Skeletal muscle tissue (tissue), 3 donors: ENCODE measurements at regions not wholly inside any gene's neighbourhood (a gene's known extent, or its start where the extent isn't known, plus 50 kb on each side); places are given as distances from the start of the nearest gene placed in this dataset.

ENCODE experiments used
- H3K27ac ChIP-seq: one replicate; pipeline ENCODE4 v1.7.0; 2013; ENCODE audit warnings: mild to moderate bottlenecking, low read depth, low read length, inconsistent platforms
- H3K27me3 ChIP-seq, 3 donors: one replicate each; pipeline ENCODE4 v1.7.0; 2013; ENCODE audit warnings: low read length in 3 of 3; ENCODE audit not compliant: control insufficient read depth in 3 of 3, insufficient read depth in 3 of 3
- H3K36me3 ChIP-seq, 3 donors: one replicate each; pipeline ENCODE4 v1.7.0; 2013; ENCODE audit warnings: low read length in 3 of 3; ENCODE audit not compliant: control insufficient read depth in 3 of 3, insufficient read depth in 3 of 3
- H3K4me1 ChIP-seq, 3 donors: one replicate each; pipeline ENCODE4 v1.7.0; 2013; ENCODE audit warnings: low read length in 3 of 3, mild to moderate bottlenecking in 3 of 3; ENCODE audit not compliant: control insufficient read depth in 3 of 3, insufficient read depth in 3 of 3
- H3K4me3 ChIP-seq, 3 donors: one replicate each; pipeline ENCODE4 v1.7.0; 2013; ENCODE audit warnings: low read length in 3 of 3
- H3K9ac ChIP-seq, 3 donors: one replicate each; pipeline ENCODE4 v1.7.0; 2013; ENCODE audit warnings: low read length in 3 of 3, mild to moderate bottlenecking in 3 of 3, moderate library complexity in 2 of 3, low read depth in 1 of 3
- H3K9me3 ChIP-seq, 3 donors: one replicate each; pipeline ENCODE4 v1.7.0; 2013; ENCODE audit warnings: low read length in 3 of 3; ENCODE audit not compliant: control insufficient read depth in 3 of 3
- donor health status: Osteomylitis.

DNA sequence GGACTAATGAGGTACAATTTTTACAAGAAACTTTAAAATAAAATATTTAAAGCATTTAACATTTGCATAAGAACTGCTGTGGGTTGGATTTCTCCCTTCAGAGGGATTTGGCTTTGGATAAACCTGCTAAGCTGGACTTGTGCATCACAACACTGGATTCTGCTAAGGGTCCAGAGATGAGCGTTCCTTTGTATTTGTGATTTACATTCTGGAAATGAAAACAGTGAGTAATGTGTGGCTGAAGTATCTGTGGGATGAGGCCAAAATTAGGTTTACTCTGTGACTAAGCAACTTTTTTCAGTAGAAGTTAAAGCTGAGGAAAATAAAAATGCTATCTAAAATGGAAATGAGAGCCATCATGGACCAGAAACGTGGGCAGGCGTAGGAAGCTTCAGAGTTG, 494.3 kb downstream of the EPM2A start:
- H3K4me1 ChIP-seq, result no peaks in the 10 kb centered on the region
- H3K36me3 ChIP-seq, result no peaks in the 10 kb centered on the region
- no peak overlapping the region for H3K9ac ChIP-seq
- no peak overlapping the region for H3K4me3 ChIP-seq
- H3K9me3 ChIP-seq, result no peaks in the 10 kb centered on the region
- H3K27ac ChIP-seq, result no peak overlapping the region
- H3K27me3 ChIP-seq, result no peaks in the 10 kb centered on the region

DNA sequence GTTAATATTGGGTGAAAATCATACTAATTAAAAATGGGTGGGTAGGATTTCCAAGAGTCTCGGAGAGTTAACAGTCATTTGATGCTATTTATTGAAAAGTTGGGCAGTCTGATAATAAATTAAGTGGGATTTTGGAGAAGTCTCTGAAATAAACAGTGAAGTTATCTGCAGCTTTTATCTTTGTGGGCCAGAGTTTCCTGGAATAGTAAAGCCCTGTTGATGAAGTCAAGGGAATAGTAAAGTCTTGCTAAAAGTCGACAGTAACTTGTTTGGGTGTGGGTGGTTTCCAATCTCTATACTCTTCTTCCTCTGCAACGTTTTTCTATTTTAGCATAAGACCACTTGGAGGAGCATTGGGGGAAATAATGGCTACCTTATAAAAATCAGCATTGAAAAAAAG, 493.6 kb downstream of the EPM2A start:
- Histone ChIP-seq H3K27me3 (no peaks in the 10 kb centered on the region), H3K36me3 (no peaks in the 10 kb centered on the region), H3K4me1 (no peaks in the 10 kb centered on the region), H3K9ac (no peak overlapping the region), H3K27ac (no peak overlapping the region), H3K4me3 (no peak overlapping the region), H3K9me3 (no peaks in the 10 kb centered on the region)

DNA sequence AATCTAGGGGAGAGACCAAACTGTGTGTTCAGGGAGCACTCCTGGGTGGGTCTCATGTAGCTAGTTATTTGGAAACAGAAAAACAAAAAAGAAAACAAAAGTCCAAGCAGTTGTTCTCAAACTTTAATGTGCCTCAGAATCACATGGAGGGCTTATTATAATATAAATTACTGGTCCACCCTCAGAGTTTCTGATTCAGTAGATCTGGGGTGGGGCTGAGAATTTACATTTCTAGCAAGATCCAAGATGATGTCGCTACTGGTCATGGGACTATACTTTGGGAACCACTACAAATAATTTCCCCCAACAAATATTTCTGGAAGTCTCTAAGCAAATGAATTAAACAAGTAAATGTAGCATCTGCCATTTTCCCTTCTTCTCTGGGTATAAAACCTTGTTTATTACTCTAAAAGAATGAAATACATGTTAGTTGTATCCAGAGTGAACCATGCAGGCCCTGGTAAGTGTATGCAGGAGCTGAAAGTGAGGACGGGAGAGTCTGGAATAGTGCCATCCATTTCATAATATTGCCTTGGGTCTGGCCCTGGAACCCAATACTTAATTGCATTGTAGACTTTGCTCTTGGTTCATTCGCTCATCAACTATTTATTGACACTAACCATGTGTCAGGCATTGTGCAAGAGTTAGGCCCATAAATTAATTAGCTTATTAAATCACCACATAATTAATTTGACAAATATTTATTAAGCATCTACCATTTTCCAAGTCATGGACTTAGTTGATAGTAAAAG, 490.8 kb downstream of the EPM2A start:
- H3K4me3 ChIP-seq, result no peak overlapping the region
- no peaks in the 10 kb centered on the region for H3K36me3 ChIP-seq
- no peaks in the 10 kb centered on the region for H3K27me3 ChIP-seq
- H3K4me1 ChIP-seq, result no peaks in the 10 kb centered on the region
- no peak overlapping the region for H3K27ac ChIP-seq
- H3K9me3 ChIP-seq, result no peaks in the 10 kb centered on the region
- no peak overlapping the region for H3K9ac ChIP-seq

DNA sequence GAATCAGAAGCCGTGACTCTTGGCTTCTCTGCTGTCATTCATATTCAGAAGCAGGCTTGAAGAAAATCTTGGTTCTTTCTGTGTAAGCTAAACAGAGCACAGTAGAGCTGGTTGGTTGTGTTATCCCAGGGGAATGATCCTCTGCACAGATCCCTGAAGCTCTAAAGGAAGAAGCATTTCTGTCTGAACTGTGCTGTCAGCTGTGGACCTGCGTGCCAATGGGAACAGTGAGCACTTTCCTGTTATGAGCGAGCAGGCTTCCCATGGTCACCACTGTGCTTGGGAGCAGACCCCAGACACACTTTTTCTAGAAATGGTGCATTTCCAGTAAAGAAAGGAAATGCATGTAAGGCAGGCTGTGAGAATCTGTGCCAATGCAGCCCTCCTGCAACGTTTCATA, 490.2 kb downstream of the EPM2A start:
- Histone ChIP-seq H3K4me1 (no peaks in the 10 kb centered on the region), H3K9ac (no peak overlapping the region), H3K27me3 (no peaks in the 10 kb centered on the region), H3K27ac (no peak overlapping the region), H3K36me3 (no peaks in the 10 kb centered on the region), H3K9me3 (no peaks in the 10 kb centered on the region), H3K4me3 (no peak overlapping the region)

DNA sequence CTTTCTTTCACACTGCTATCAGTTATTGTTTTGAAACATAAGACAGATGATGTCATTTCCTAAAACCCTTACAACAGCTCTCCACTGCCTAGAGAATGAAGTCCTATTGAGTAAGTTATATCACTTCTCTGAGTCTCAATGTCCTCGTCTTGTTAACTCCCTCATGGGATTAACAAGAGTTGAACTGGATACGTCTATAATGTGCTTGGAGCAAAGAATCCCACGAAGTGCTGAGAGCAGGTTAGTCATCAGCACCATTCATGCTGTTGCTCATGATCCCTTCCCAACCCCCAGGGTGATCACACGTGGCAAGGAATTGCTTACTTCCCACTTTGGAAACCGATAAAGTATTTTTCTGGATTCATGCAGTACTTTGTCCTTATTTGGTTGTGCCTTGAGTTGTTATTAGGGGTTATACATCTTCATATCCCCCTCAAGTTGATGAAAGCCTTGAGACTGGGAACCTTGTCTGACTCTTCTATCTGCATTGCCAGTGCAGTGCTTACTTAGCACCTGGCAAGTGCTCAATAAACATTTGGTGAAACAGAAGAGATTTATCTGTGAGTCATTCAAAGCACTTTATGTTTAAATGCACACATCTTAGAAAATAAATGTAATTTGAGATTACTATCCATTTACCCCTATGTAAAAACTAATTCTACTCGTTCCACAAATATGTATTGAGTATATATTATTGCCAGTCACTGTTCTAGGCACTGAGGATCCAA, 487.5 kb downstream of the EPM2A start:
- no peaks in the 10 kb centered on the region for H3K4me1 ChIP-seq

DNA sequence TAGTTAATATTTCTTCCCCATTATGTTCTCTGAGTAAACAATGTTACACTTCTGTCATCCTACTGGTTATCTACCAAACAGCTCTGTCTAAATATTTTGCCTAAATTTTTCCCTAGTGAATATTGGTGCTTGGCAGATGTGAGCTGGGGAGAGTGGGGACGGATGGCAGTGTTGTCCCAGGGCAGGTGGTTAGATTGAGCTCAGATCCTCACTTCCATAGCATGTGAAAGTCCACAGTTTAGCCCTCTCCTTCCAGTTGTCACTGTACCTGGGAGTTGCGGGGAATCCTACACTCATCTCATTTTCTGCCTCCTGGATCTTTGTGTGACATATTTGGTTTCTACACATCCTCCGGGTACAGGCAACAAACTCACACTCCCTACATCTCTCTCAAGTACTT, 484.9 kb downstream of the EPM2A start:
- H3K9ac ChIP-seq, result no peak overlapping the region
- no peaks in the 10 kb centered on the region for H3K27me3 ChIP-seq
- H3K27ac ChIP-seq, result no peak overlapping the region
- no peaks in the 10 kb centered on the region for H3K4me1 ChIP-seq
- H3K9me3 ChIP-seq, result no peaks in the 10 kb centered on the region
- H3K36me3 ChIP-seq, result no peaks in the 10 kb centered on the region
- no peak overlapping the region for H3K4me3 ChIP-seq

More for the DNA sequence above, 487.5 kb downstream of the EPM2A start:
- Histone ChIP-seq H3K27ac (no peak overlapping the region), H3K9me3 (no peaks in the 10 kb centered on the region), H3K4me3 (no peak overlapping the region), H3K36me3 (no peaks in the 10 kb centered on the region), H3K27me3 (no peaks in the 10 kb centered on the region), H3K9ac (no peak overlapping the region)

DNA sequence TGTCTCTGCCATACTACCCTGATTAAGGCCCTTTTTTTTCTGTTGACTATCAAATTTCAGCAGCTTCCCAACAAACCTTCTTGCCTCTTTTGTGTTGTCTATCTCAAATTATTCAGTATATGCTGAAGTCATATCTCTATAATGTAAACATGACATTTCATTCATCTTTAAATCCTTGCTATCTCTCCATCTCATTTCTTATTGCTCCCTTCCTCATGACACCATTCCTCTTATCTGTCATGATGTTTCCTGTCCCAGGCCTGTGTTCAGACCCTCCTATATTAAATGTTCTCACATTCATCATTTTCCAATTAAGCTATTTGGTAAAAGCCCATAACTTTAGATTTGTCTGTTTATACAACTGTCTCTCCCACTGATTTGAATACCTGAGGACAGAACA, 482.6 kb downstream of the EPM2A start:
- no peaks in the 10 kb centered on the region for H3K4me1 ChIP-seq
- H3K27me3 ChIP-seq, result no peaks in the 10 kb centered on the region
- no peaks in the 10 kb centered on the region for H3K9me3 ChIP-seq
- H3K4me3 ChIP-seq, result no peak overlapping the region
- no peaks in the 10 kb centered on the region for H3K36me3 ChIP-seq
- H3K9ac ChIP-seq, result no peak overlapping the region
- H3K27ac ChIP-seq, result no peak overlapping the region

DNA sequence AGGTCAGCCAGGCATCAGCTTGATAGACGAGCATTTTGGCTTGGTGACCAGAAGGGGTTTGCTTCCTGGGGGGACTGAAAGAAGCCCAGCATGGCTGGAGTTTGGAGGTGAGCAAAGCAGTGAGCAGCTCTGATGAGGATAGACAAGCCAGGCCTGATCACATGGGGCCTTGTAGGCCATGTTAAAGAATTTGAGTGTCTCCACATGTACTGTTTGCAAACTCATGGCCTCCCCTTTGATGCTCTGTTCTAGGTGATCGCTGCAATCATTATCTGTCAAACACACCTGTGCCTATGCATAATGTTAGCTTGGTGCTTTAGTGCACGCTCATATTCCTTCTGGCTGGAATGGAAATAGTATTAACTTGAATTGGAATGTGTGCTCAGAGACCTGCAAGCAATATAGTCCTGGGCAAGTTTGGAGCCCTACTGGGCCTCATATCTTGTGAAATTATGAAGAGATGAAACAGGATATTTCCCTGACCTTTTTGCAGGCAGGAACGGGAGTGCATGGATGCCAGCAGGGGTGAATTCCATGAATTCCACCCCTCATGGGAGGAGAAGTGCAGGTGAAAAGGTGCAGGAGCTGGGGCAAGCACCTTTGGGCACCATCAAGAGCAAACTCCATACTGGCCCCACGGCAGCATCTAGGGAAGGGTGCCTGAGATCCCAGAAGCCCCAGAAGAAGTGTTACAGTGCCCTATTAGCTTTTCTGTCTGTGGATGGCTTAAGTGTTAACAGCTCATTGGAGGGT, 480.5 kb downstream of the EPM2A start:
- H3K9me3 ChIP-seq, result no peaks in the 10 kb centered on the region
- H3K36me3 ChIP-seq, result no peaks in the 10 kb centered on the region
- no peak overlapping the region for H3K4me3 ChIP-seq
- H3K9ac ChIP-seq, result no peak overlapping the region
- H3K27ac ChIP-seq, result no peak overlapping the region
- no peaks in the 10 kb centered on the region for H3K27me3 ChIP-seq
- H3K4me1 ChIP-seq, result no peaks in the 10 kb centered on the region

DNA sequence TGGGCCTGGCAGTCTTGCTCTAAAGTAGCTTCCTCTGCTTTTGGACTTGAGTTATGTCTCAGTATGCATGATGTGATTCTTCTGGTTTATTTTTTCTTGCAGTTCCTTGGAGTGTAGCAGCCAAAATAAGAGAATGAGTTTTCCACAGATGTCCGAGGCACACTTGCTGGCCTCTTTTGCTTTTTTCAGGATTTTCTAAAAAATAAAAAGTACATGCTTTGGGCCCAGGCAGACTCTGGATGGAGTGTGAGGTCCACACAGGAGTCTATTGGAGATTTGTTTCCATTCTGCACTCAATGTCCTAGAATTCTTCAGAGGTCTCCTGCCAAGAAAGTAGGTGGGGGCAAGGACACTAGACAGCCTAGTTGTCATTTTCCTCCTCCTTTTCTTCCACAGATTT, 477.6 kb downstream of the EPM2A start:
- no peaks in the 10 kb centered on the region for H3K36me3 ChIP-seq
- no peaks in the 10 kb centered on the region for H3K4me1 ChIP-seq
- H3K4me3 ChIP-seq, result no peak overlapping the region
- no peaks in the 10 kb centered on the region for H3K9me3 ChIP-seq
- no peak overlapping the region for H3K9ac ChIP-seq
- no peaks in the 10 kb centered on the region for H3K27me3 ChIP-seq
- no peak overlapping the region for H3K27ac ChIP-seq

DNA sequence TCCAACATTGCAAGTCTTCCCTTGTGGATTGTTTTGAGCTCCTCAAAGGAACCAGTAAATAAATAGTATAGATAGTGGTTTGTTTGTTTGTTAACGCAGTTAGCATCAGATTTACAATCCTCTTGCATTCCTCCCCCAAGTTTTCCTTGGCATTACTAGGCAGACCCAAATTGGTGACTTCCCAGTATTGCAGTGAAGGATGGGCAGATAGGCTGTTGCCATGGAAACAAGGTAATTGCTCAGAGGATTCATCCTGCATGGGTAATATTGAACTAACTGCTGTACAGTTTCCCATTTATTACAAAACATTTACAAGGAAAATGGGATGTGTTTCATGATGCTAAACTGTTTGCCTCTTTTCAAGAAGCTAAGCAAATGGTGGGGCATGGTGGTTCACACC, 477.2 kb downstream of the EPM2A start:
- Histone ChIP-seq H3K27ac (no peak overlapping the region), H3K36me3 (no peaks in the 10 kb centered on the region), H3K27me3 (no peaks in the 10 kb centered on the region), H3K9me3 (no peaks in the 10 kb centered on the region), H3K4me1 (no peaks in the 10 kb centered on the region), H3K4me3 (no peak overlapping the region), H3K9ac (no peak overlapping the region)
